Activated naive CD8-positive, alpha-beta T cell treated with anti-CD3 and anti-CD28 coated beads, Interleukin-2, amount 10 ng/mL, durations not matched to agents 7 days and 5 days (primary cell): ENCODE measurements at regions not wholly inside any gene's neighbourhood (a gene's known extent, or its start where the extent isn't known, plus 50 kb on each side); places are given as distances from the start of the nearest gene placed in this dataset.

Source experiments
- ATAC-seq: fragments of 150-1000 bp; cut with Tn5 transposase; one replicate; pipeline ENCODE4 v1.10.0; 2021; ENCODE audit warnings: low read depth, moderate library complexity
- POLR2A ChIA-PET: fragments of 350-600 bp; sonication (Branson Sonifier 250); formaldehyde crosslinking; loops from one replicate; lab custom pipeline; 2021; ENCODE audit warnings: antibody characterized with exemption; lab: Charles Lee
- DNase-seq: peaks from one replicate; pipeline ENCODE4 v3.0.0; 2021
- H3K27ac Mint-ChIP-seq: one replicate; pipeline ENCODE4 v1.8.0; 2022; ENCODE audit warnings: mild to moderate bottlenecking, mixed read lengths
- H3K27me3 Mint-ChIP-seq: one replicate; pipeline ENCODE4 v1.8.0; 2022; ENCODE audit warnings: mild to moderate bottlenecking, moderate library complexity, mixed read lengths
- H3K36me3 Mint-ChIP-seq: one replicate; pipeline ENCODE4 v1.8.0; 2021; ENCODE audit warnings: mild to moderate bottlenecking, mixed read lengths
- H3K4me1 Mint-ChIP-seq: one replicate; pipeline ENCODE4 v1.8.0; 2021; ENCODE audit warnings: mixed read lengths
- H3K4me3 Mint-ChIP-seq: one replicate; pipeline ENCODE4 v1.8.0; 2022; ENCODE audit warnings: mild to moderate bottlenecking, moderate library complexity, mixed read lengths
- H3K9me3 Mint-ChIP-seq: one replicate; pipeline ENCODE4 v1.8.0; 2021; ENCODE audit warnings: mixed read lengths

- H3K4me3 Mint-ChIP-seq: no peak overlapping the region
- peaks cover 6% of the 10 kb centered on the region for H3K9me3 Mint-ChIP-seq
- DNase-seq (no peak), ATAC-seq (no peak)
- H3K27ac Mint-ChIP-seq: no peak overlapping the region
- H3K4me1 Mint-ChIP-seq: peaks cover 1% of the 10 kb centered on the region
- peaks cover 3% of the 10 kb centered on the region for H3K27me3 Mint-ChIP-seq
- POLR2A ChIA-PET: no interaction called here
- H3K36me3 Mint-ChIP-seq: no peaks in the 10 kb centered on the region
Measured at GRCh38 chr1:90154711-90155110, 159.8 kb downstream of the ZNF326 start.

GRCh38 chr1:90149101-90149500 is 154.2 kb downstream of the ZNF326 start:
- ATAC-seq: no peak
- POLR2A ChIA-PET: no interaction called here
- Mint-ChIP-seq H3K27me3 (peaks cover 4% of the 10 kb centered on the region), H3K4me3 (no peak overlapping the region), H3K27ac (no peak overlapping the region), H3K4me1 (no peaks in the 10 kb centered on the region), H3K9me3 (peaks cover 9% of the 10 kb centered on the region), H3K36me3 (no peaks in the 10 kb centered on the region)
- no peak for DNase-seq

GRCh38 chr1:90147093-90147492 is 152.2 kb downstream of the ZNF326 start:
- POLR2A ChIA-PET: no interaction called here
- ATAC-seq: no peak
- H3K4me1 Mint-ChIP-seq: no peaks in the 10 kb centered on the region

GRCh38 chr1:90144820-90145219 is 149.9 kb downstream of the ZNF326 start:
- no peak overlapping the region for H3K27ac Mint-ChIP-seq
- POLR2A ChIA-PET: no interaction called here
- H3K9me3 Mint-ChIP-seq: peaks cover 8% of the 10 kb centered on the region
- H3K36me3 Mint-ChIP-seq: no peaks in the 10 kb centered on the region
- no peaks in the 10 kb centered on the region for H3K4me1 Mint-ChIP-seq
- DNase-seq (no peak), ATAC-seq (no peak)
- H3K4me3 Mint-ChIP-seq: no peak overlapping the region
- H3K27me3 Mint-ChIP-seq: peaks cover 2% of the 10 kb centered on the region

More at GRCh38 chr1:90147093-90147492, 152.2 kb downstream of the ZNF326 start:
- Mint-ChIP-seq H3K4me3 (no peak overlapping the region), H3K36me3 (no peaks in the 10 kb centered on the region), H3K27ac (no peak overlapping the region), H3K27me3 (peaks cover 4% of the 10 kb centered on the region), H3K9me3 (peaks cover 7% of the 10 kb centered on the region)
- DNase-seq: no peak

GRCh38 chr1:90143591-90143990 is 148.7 kb downstream of the ZNF326 start:
- Mint-ChIP-seq H3K9me3 (peaks cover 8% of the 10 kb centered on the region), H3K4me1 (no peaks in the 10 kb centered on the region), H3K4me3 (no peak overlapping the region), H3K27ac (no peak overlapping the region), H3K27me3 (peaks cover 2% of the 10 kb centered on the region), H3K36me3 (no peaks in the 10 kb centered on the region)
- POLR2A ChIA-PET: no interaction called here
- ATAC-seq (no peak), DNase-seq (no peak)

GRCh38 chr1:90142697-90143096 is 147.8 kb downstream of the ZNF326 start:
- Mint-ChIP-seq H3K4me1 (no peaks in the 10 kb centered on the region), H3K27ac (no peak overlapping the region), H3K36me3 (no peaks in the 10 kb centered on the region), H3K4me3 (no peak overlapping the region), H3K9me3 (peaks cover 8% of the 10 kb centered on the region), H3K27me3 (peaks cover 2% of the 10 kb centered on the region)
- no peak for ATAC-seq
- POLR2A ChIA-PET: no interaction called here
- DNase-seq: no peak

GRCh38 chr1:90139837-90140236 is 144.9 kb downstream of the ZNF326 start:
- no peaks in the 10 kb centered on the region for H3K36me3 Mint-ChIP-seq
- POLR2A ChIA-PET: no interaction called here
- H3K4me1 Mint-ChIP-seq: no peaks in the 10 kb centered on the region
- H3K4me3 Mint-ChIP-seq: no peak overlapping the region
- H3K27me3 Mint-ChIP-seq: peaks cover 5% of the 10 kb centered on the region
- H3K9me3 Mint-ChIP-seq: peaks cover 12% of the 10 kb centered on the region
- DNase-seq: no peak
- no peak for ATAC-seq
- no peak overlapping the region for H3K27ac Mint-ChIP-seq

GRCh38 chr1:90135286-90135685 is 140.4 kb downstream of the ZNF326 start:
- no peaks in the 10 kb centered on the region for H3K36me3 Mint-ChIP-seq
- POLR2A ChIA-PET: no interaction called here
- H3K4me1 Mint-ChIP-seq: no peaks in the 10 kb centered on the region
- peaks cover 6% of the 10 kb centered on the region for H3K9me3 Mint-ChIP-seq
- DNase-seq (no peak), ATAC-seq (no peak)
- H3K4me3 Mint-ChIP-seq: no peak overlapping the region
- H3K27me3 Mint-ChIP-seq: peaks cover 16% of the 10 kb centered on the region
- H3K27ac Mint-ChIP-seq: no peak overlapping the region

GRCh38 chr1:90134175-90134955 is 139.5 kb downstream of the ZNF326 start:
- H3K4me3 Mint-ChIP-seq: no peak overlapping the region
- peaks cover 4% of the 10 kb centered on the region for H3K9me3 Mint-ChIP-seq
- no peaks in the 10 kb centered on the region for H3K36me3 Mint-ChIP-seq
- H3K27me3 Mint-ChIP-seq: peaks cover 16% of the 10 kb centered on the region
- POLR2A ChIA-PET: no interaction called here
- H3K27ac Mint-ChIP-seq: no peak overlapping the region
- ATAC-seq: no peak
- H3K4me1 Mint-ChIP-seq: no peaks in the 10 kb centered on the region
- DNase-seq: no peak

GRCh38 chr1:90133133-90133532 is 138.2 kb downstream of the ZNF326 start:
- ATAC-seq: no peak
- Mint-ChIP-seq H3K4me3 (no peak overlapping the region), H3K27ac (no peak overlapping the region), H3K4me1 (no peaks in the 10 kb centered on the region), H3K27me3 (peaks cover 23% of the 10 kb centered on the region), H3K9me3 (peaks cover 4% of the 10 kb centered on the region), H3K36me3 (no peaks in the 10 kb centered on the region)
- POLR2A ChIA-PET: no interaction called here
- DNase-seq: no peak

GRCh38 chr1:90132306-90132705 is 137.4 kb downstream of the ZNF326 start:
- H3K27ac Mint-ChIP-seq: no peak overlapping the region
- POLR2A ChIA-PET: no interaction called here
- no peak overlapping the region for H3K4me3 Mint-ChIP-seq
- DNase-seq: no peak
- no peaks in the 10 kb centered on the region for H3K4me1 Mint-ChIP-seq
- no peaks in the 10 kb centered on the region for H3K36me3 Mint-ChIP-seq
- no peak for ATAC-seq
- H3K27me3 Mint-ChIP-seq: peaks cover 23% of the 10 kb centered on the region
- peaks cover 2% of the 10 kb centered on the region for H3K9me3 Mint-ChIP-seq

GRCh38 chr1:90127288-90127953 is 132.5 kb downstream of the ZNF326 start:
- DNase-seq (no peak), ATAC-seq (no peak)
- Mint-ChIP-seq H3K4me3 (no peak overlapping the region), H3K4me1 (no peaks in the 10 kb centered on the region), H3K9me3 (no peaks in the 10 kb centered on the region), H3K27me3 (peaks cover 22% of the 10 kb centered on the region), H3K27ac (no peak overlapping the region), H3K36me3 (no peaks in the 10 kb centered on the region)
- POLR2A ChIA-PET: no interaction called here

GRCh38 chr1:90126834-90127233 is 131.9 kb downstream of the ZNF326 start:
- DNase-seq (no peak), ATAC-seq (no peak)
- POLR2A ChIA-PET: no interaction called here
- Mint-ChIP-seq H3K36me3 (no peaks in the 10 kb centered on the region), H3K4me3 (no peak overlapping the region), H3K27me3 (peaks cover 17% of the 10 kb centered on the region), H3K27ac (no peak overlapping the region), H3K9me3 (no peaks in the 10 kb centered on the region), H3K4me1 (no peaks in the 10 kb centered on the region)

GRCh38 chr1:90122654-90123340 is 127.9 kb downstream of the ZNF326 start:
- POLR2A ChIA-PET: no interaction called here
- Mint-ChIP-seq H3K4me1 (no peaks in the 10 kb centered on the region), H3K9me3 (no peaks in the 10 kb centered on the region), H3K36me3 (no peaks in the 10 kb centered on the region), H3K27ac (no peak overlapping the region), H3K27me3 (peaks cover 11% of the 10 kb centered on the region), H3K4me3 (no peak overlapping the region)
- DNase-seq (no peak), ATAC-seq (no peak)
